GM21515 (cell line): ENCODE measurements at regions not wholly inside any gene's neighbourhood (a gene's known extent, or its start where the extent isn't known, plus 50 kb on each side); places are given as distances from the start of the nearest gene placed in this dataset.
"Not testable (repeated sequence)": the region's sequence is repeated elsewhere in the genome, so short reads cannot be mapped to it uniquely, and the experiment has no call there.

Experiments
- ATAC-seq: cut with Tn5 transposase; IDR thresholded peaks from one replicate; pipeline ENCODE4 v1.9.1; 2021; ENCODE audit not compliant: unreplicated experiment

DNA sequence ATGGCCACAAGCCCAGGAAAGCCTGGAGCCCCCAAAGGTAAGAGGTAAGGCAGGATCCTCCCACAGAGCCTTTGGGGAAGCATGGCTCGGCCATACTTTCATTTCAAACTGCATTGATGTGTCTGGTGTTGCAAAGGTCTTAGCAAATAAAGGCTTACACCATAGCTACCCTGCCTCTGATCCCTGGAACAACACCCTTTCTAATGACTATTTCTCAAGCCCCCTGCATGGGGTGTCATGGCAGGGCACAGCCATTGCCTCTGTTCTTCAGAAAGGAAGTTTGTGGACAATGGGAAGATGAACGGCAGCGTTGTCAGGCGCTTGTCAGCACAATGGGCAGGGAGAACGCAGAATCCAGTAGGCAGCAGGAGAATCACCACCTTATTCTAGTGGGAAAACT lies 435.0 kb upstream of the SMIM21 start:
- no peak for ATAC-seq

DNA sequence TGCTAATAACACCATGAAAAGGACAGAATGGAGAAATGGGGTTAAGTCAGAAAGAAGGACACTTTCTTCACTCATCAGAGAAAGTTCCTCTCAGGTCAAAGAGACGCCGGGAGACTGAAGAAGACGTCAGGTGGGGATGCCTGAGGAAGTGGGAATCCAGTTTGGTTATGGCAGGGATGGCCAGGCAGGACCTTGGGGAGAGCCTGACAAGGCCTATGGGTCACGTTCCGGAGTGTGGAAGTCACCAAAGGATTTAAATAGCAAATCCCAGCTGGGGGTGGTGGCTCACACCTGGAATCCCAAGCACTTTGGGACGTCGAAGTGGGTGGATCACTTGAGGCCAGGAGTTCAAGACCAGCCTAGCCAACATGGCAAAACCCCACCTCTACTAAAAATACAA lies 432.7 kb upstream of the SMIM21 start:
- no peak for ATAC-seq

DNA sequence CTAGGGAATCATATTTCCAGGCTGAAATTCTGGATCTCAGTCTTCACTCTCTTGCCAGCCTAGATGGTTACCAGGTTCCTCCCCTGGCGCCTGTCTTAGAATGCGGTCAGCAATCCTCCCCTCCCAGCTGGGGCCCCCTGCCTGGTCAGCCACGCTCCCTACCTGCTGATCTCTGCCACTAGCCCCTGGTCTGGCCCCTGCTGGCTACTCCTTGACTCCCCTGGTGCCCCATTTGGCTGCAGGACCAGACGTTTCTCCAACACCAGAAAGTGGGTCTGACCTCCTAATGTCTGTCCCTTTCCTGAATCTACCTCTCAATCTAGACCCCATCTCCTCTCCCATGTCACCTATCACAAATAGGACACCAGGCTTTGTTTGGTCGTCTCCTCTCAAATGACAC lies 432.0 kb upstream of the SMIM21 start:
- ATAC-seq, result no peak

DNA sequence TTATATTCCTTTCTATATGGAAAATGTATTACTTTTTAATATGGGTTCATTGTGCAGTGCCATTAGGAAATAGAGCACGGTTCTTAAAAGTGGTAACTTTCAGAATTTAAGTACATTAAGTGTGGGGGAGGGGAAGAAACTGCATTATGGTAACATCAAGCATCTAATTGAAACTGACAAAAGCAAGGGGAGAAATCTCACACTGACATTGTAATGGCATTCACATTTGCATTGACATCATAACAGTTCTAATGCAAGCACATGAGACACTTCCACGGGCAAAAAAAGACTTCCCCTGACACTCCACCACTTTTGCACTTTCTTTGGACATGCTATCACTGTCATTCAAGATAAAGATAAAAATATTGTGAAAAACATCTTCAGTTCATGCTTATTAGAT lies 431.3 kb upstream of the SMIM21 start:
- ATAC-seq, result no peak

DNA sequence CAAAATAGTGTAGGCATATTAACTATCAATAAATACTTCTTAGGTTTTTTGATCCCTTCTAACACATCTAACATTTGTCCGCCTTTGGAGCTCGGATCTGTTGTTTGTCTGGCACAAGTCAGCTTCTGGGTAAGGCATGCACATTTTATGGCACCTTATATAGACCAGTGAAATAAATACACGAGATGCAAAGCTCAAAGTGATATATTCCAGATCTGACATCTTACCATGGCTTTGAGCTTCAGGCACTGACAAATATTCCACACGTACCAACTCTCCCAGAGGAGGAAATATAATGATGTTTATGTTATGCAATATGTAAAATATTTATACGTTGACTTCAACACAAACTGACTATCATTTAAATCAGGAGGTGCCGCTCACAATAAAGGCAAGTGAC lies 430.1 kb upstream of the SMIM21 start:
- no peak for ATAC-seq

DNA sequence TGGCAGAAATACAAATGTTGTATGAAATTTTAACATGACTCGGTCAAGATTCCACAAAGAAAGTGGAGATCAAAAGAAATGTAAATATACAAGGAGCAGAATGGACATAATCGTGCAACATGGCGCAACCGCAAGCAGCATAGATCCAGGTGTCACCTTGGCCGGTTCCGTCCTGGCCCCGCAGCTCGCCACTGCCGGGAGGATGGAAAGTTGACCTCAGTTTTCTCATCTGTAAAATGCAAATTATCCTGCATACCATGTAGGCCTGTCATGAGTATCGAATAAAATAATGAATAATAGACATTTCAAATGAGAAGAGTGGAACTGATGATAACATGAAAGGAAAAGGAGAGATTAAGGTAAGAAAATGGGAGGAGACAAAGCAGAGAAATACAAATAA lies 427.3 kb upstream of the SMIM21 start:
- ATAC-seq, result no peak

DNA sequence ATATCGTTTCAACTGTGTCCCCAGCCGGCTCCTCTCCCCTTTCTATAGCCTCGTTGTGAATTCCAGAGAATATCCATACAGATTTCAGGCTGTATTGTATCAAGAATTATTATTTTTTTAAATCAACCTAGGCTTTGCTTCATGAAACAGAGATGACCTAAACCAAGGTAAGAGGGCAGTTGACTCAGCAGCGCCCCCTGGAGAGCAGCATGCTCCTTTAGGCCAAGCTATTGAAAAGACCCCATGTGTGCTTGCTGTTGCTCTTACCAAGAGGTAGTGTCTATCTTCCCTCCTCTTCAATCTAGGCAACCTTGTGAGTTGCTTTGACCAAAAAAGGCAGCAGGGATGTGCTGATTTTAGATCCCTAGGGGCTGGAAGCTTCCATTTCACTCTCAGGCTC lies 426.7 kb upstream of the SMIM21 start:
- no peak for ATAC-seq

DNA sequence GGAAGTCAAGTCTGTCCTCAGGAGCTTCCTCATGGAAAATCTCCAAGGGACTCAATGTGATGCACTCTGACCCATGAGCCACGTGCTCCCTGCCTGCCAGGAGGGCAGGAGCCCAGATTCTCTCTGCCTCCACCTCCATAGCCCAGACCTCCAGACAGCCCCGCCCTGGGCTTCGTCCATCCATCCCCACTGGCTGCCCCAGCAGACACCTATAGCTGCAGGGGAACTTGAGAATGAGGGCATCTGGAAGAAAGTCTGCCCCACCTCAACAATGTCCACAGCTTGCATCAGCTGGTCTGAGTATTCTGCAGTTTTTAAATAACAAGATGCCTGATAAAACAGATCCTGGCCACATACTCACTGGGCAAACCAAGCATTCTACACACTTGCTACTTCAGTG lies 418.8 kb upstream of the SMIM21 start:
- no peak for ATAC-seq

DNA sequence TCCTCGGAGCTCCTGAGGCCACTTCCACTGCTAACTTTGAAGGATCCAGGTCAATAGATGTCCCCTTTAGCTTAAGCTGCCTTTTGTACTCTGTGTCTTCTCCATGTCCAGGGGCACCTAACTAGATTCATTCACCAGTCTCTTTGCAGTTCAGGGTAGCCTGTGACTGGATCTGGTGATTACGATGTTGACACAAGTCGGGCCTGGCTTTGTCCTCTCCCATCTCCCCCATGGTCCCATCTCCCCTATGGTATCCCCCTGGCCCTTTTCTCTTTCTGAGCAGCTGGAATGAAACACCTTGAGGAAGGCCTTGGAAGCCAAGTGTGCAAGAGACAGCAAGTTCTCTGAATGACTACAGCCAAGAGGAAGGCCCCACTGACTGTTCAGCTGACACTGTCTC lies 417.9 kb upstream of the SMIM21 start:
- no peak for ATAC-seq

DNA sequence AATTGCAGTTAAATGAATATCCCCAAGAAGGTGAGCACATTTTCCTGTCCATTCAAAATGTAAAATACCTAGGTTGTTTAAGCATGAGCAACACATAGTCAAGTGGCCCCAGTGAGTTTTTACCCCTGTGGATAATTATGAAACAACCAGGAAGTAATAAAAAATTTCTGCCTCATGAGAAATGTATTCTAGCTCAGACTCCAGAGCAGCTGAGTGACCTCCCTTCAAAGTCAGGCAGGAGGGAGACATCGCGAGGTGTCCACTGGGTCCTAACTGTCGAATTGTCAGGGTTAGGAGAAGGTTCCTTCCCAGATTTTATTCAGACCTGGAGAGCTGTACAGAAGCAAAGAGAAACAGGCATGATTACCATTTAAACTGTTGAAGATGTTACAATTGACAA lies 416.6 kb upstream of the SMIM21 start:
- no peak for ATAC-seq

DNA sequence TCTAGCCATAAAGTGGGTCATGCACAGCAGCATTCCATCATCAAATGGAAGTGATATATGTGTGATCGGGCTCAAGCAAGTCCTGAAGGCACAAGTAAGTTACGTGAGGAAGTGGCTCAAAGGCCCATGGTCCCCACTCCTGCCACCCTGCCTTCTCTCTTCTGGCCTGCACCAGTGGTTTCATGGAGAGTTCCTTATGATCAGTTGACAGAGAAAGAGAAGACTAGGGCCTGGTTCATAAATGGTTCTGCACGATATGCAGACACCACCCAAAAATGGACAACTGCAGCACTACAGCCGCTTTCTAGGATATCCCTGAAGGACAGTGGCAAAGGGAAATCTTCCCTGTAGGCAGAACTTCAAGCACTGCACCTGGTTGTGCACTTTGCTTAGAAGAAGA lies 412.6 kb upstream of the SMIM21 start:
- ATAC-seq, result no peak

DNA sequence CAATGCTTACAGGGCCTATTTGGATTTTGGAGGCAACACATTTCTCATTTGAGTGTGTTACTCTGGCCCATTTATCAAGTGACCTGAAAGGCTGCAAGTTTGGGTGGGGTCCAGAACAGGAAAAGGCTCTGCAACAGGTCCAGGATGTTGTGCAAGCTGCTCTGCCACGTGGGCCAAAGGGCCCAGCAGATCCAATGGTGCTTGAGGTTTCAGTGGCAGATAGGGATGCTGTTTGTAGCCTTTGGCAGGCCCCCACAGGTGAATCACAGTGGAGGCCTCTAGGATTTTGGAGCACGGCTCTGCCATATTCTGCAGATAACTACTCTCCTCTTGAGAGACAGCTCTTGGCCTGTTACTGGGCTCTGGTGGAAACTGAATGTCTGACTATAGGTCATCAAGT lies 412.2 kb upstream of the SMIM21 start:
- not testable (repeated sequence) for ATAC-seq

DNA sequence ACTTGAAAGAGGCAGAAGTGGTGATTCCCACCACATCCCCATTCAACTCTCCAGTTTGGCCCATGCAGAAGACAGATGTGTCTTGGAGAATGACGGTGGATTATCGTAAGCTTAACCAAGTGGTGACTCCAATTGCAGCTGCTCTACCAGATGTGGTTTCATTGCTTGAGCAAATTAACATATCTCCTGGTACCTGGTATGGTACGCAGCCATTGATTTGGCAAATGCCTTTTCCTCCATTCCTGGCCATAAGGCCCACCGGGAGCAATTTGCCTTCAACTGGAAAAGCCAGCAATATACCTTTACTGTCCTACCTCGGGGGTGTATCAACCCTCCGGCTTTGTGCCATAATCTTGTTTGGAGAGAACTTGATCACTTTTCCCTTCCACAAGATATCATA lies 411.5 kb upstream of the SMIM21 start:
- ATAC-seq, result no peak

DNA sequence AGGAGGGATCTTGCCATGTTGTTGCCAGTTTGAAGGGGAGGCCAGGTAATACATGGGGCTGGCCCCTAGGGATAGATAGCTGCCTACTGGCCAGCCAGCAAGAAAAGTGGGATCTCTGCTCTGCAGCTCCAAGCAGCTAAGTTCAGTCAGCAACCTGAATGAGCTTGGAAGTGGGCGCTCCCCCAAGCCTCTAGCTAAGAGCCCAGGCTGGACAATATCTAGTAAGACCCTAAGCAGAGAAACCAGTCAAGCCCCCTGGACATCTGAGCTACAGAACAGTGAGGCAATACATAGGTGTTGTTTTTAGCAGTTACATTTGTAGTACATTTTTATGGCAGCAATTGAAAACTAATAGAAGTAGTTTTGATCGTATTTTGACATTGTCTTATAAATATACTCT lies 409.8 kb upstream of the SMIM21 start:
- ATAC-seq, result no peak

DNA sequence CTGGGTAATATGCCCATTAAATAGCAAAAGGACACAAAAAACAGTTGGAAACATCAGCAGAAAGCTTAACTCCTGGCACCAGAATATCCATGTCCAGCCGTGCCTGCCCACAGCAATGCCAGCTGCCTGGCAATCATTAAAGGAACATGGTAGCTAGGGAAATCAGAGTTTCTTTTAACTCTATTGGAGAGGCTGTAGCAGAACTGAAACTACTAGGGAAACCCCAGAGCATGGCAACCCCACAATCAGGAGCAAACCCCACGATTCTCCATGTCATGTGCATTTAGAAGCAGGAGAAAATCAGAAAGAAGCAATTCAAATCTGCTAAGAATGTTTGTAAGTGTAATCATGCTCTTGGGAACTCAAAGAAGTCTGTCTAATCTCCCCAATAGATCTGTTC lies 409.0 kb upstream of the SMIM21 start:
- no peak for ATAC-seq

DNA sequence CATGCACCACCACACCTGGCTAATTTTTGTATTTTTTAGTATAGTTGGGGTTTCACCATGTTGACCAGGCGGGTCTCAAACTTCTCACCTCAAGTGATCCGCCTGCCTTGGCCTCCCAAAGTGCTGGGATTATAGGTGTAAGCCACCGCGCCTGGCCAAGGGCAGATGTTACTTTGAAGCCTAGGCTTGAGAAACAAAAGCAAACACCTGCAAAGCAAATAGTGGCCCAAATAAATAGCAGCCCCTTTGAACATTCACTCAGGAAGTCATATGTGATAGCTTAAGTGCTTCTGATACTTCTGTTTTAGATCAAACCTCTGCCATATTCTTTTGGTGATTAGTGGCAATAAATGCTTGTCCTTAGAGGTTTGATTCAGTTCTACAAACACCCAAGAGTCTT lies 404.5 kb upstream of the SMIM21 start:
- no peak for ATAC-seq

DNA sequence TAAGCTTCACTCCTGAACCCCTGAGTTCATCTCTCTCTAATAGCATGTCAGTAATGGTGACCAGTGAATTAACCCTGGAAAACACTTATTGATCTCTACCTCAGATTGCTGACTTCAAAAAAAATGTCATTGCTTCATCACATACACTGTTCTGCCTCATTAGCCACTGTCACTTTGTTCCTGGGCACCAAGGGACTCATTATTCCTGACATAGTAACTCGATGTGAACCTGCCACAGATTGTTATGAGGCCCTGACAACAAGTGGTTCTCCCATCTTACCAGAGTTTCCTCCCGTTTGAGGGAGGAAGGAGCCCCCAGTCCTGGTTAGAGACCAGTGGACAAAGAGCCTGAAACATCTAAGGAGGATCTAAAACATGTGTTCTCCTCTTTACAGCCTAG lies 403.3 kb upstream of the SMIM21 start:
- no peak for ATAC-seq

DNA sequence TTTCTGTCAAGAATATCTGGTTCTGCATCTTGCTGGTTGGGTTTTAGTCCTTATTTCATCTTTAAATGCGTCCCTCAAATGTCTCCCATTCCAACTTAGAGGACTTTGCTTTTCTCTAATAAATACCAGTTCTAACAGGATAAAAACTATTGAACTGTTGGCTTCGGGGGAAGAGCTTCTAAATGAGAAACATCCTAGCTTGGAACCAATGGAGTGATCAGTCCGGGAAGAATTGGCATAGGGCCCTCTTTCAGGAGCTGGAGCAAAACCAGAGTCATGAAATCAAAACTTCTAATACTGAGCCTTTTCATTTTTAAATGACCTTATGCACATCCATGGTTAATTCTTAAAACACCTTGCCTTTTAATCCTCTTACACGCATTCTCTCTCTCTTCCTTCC lies 401.6 kb upstream of the SMIM21 start:
- no peak for ATAC-seq

DNA sequence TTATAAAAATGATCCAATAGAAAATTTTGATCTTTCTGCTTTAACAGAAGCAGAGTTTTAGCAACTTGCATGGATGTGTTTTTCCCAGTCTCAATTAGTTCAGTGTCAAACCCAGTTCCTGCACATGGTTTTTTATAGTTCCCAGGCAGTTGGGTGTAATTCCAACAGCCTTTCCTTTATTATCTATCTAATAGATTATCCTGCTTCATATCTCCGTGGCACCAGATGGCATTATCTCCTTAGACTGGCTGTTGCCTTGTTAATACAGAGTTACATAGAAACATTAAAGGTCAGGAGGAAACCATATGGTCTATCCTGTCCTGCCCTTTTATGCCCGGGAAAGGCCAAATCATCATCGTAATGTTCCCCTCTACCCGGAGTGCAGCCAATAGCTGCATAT lies 400.9 kb upstream of the SMIM21 start:
- ATAC-seq, result no peak

DNA sequence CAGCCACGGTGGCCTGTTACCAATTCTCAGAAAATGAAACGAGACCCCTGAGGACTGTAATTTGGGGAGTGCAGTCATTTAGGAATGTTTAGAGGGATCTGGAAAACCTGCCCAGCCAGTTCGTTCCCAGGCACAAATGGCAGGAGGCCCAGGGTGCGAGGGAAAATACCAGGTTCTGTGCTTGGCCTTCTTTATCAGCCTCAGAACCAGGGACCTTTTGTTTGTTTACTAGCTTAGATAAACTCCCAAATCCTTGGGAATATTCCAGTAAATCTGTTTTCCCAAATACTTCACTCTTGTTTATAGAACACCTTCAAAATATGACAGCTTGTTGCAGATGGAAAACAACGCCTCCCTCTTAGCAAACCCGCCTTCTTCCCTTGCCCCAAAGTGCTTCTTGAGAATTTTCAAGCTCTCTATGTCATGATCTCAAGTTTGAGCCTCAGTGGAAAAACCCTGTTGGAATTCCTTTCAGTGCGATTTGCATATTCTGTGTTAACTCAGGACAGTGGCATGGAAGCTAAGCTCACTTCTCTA lies 400.3 kb upstream of the SMIM21 start:
- ATAC-seq, result no peak

DNA sequence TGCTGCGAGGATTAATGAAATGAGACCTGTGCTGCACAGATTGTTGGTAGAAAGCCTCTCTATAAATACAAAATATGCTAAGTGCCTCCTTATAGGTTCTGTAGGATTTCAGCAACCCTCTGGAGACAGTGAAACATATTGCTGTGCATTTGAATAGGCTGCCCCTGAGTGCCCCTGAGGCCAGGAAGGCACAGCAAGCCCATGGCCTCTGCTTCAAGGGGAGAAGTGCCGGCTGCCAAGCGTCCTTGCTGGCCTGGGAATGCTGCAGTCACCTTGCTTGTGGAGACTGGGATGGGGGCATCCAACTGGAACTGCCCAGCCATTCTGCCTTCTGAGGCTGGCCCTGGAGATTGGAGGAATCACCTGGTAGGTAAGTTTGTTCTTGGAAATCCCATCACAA lies 397.2 kb upstream of the SMIM21 start:
- ATAC-seq, result no peak

DNA sequence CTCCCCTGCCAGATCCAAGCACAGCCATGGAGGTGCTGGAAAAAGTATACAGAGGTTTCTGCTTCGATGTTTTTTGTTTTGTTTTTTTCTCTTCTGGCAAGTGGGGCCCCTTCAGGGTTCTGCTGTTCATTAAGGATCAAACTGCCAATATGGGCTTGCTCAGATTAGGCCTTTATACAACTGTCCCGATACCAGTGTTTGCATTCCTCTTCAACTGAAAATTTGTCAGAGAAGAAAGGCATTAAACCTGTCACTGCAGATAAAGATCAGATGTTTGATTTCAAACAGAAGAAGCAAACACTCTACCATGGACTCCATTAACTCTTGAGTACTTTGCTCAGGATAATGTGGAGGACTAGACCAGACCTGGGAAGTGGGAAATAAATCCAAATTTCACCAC lies 396.0 kb upstream of the SMIM21 start:
- ATAC-seq, result no peak

DNA sequence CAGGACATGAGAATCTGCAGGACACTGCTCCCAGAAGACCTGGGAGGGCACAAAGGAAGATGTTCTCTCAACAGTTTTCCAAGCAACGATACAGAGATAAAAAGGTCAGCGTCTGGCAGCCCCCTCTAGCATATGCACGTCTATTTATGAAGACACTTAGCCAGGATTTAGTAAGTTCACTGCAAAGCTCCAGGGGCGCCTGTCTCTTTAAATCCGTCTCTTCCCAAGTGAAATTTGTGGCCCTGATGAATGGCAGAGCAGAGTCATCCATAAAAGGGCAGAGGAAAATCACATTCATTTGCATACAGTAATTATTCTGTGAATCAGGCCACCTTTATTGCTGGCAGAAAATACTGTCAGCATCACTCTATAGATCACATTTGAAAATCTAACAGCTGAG lies 390.9 kb upstream of the SMIM21 start:
- ATAC-seq, result no peak

DNA sequence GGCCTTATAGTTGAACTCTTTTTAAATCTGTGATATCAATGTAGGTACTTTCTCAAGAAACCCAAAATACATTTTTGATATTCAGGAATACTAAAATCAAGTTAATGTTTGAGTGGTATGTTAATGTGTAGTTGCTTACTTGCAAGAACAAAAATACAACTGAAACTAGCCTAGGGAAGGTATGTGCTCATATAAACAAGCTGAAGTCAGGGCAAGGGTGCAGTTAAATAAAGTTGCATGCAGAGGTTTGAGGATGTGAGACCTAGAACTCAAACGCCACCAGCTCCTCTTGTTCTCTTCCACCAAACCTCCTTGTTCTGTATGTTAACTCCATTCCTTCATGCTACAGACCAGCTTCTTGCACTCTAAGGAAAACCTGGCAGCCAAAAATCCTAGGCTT lies 388.3 kb upstream of the SMIM21 start:
- ATAC-seq, result no peak
